Esophagus muscularis mucosa (tissue), 4 donors: ENCODE measurements at regions not wholly inside any gene's neighbourhood (a gene's known extent, or its start where the extent isn't known, plus 50 kb on each side); places are given as distances from the start of the nearest gene placed in this dataset.

Experiments used
- EP300 ChIP-seq: sonication (generic); formaldehyde crosslinking; IDR thresholded peaks from one replicate; pipeline ENCODE4 v1.6.1; 2017; ENCODE audit warnings: antibody characterized with exemption
- POLR2A ChIP-seq: fragments of 450-650 bp; IDR thresholded peaks from one replicate; pipeline ENCODE4 v1.6.1; 2017; ENCODE audit warnings: antibody characterized with exemption, moderate library complexity, mild to moderate bottlenecking, low read depth
- POLR2AphosphoS5 ChIP-seq, 2 donors: sonication (generic); formaldehyde crosslinking; IDR thresholded peaks; one replicate each; pipeline ENCODE4 v1.6.1; 2017; ENCODE audit warnings: antibody characterized with exemption in 2 of 2
- TF ChIP-seq, protein P1 (sequence below), 3 experiments: fragments of 200-600 bp in 2 of 3; fragments of 450-650 bp in 1 of 3; sonication (generic) in 2 of 3; IDR thresholded peaks; one replicate each; pipeline ENCODE4 v1.5.1; 2017 to 2019; ENCODE audit warnings: antibody characterized with exemption in 3 of 3, mild to moderate bottlenecking in 2 of 3, moderate library complexity in 1 of 3

DNA sequence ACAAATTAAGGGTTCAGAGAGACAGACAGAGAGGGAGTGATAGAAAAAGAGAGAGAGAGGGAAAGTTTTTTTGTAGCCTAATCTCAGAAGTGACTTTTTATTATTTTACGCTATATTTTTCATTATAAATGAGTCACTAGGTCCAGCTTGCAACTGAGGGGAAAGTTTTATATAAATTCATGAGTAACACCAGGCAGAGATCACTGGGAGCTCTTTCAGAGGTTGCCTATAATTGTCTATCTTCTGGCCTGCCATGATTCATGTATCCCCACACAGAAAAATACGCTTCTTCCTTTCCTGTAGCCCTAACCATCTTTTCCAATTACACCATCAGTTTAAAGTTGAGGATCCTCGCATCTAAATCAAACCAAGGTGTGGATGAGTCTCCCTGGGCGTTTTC is 467.9 kb downstream of the SLITRK1 start:
- TF ChIP-seq, protein P1, sequence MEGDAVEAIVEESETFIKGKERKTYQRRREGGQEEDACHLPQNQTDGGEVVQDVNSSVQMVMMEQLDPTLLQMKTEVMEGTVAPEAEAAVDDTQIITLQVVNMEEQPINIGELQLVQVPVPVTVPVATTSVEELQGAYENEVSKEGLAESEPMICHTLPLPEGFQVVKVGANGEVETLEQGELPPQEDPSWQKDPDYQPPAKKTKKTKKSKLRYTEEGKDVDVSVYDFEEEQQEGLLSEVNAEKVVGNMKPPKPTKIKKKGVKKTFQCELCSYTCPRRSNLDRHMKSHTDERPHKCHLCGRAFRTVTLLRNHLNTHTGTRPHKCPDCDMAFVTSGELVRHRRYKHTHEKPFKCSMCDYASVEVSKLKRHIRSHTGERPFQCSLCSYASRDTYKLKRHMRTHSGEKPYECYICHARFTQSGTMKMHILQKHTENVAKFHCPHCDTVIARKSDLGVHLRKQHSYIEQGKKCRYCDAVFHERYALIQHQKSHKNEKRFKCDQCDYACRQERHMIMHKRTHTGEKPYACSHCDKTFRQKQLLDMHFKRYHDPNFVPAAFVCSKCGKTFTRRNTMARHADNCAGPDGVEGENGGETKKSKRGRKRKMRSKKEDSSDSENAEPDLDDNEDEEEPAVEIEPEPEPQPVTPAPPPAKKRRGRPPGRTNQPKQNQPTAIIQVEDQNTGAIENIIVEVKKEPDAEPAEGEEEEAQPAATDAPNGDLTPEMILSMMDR (IDR thresholded peaks at IDR 0.05), result no peak
- TF ChIP-seq POLR2A (no peak), EP300 (no peak), POLR2AphosphoS5 (IDR thresholded peaks at IDR 0.05) (no peak)
